Right ventricle myocardium superior (tissue), 1 donor: ENCODE measurements at regions not wholly inside any gene's neighbourhood (a gene's known extent, or its start where the extent isn't known, plus 50 kb on each side); places are given as distances from the start of the nearest gene placed in this dataset.
A peak's percentile ranks its signal among the peaks of the same experiment; 100 is the strongest.

Source experiments
- ATAC-seq: fragments of 200-7000 bp; cut with Tn5 transposase; one replicate; pipeline ENCODE4 v1.9.1; 2020; ENCODE audit warnings: mild to moderate bottlenecking; ENCODE audit not compliant: poor library complexity
- DNase-seq: peaks from one replicate; pipeline ENCODE4 v3.0.0-alpha.2; 2020
- intact Hi-C: fragments of 100-400 bp; cut with DNase I; formaldehyde crosslinking; loops from one replicate; pipeline ENCODE4 v1.11.2; 2022
- donor health status: DM: no; HTN: yes; CAD: no; lungs with severe emphysema.

DNA sequence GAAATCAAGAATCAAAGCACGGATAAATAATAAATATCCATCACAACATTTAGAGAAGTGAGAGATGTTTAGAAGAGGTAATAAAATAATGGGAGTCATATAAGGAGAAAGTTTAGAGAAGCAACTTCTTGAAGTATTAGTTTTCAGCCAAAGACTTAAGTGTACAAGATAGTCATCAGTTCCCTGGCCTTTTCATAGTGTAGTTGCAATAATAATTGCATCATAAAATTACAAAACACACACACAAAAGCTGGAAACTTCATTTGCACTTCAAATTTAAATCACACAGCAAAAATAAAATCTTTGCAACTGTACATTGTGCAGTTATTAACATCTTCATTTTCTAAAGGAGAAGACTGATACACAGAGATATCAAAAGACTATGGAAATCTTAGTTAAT lies 319.1 kb upstream of the RGMB start:
- intact Hi-C loops: no loop called here
- peak; percentile 67 for ATAC-seq
- DNase-seq: no peak

DNA sequence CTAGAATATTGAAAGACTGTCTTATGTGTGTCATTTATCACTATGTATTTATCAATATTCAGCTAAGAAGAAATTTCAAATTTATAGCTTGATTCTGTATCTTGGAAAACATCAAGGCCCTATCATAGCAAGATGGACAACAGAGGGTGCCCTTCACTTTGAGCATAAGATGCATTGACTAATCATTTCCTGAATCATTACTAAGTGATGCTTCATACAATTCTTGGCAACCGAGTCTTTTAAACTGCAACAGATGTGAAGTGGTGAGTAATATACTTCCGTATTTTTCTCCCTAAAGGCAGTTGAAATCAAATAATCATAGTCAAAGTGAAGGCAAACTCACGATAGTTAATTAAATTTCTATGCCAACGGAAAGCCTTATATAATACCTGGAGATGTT lies 318.6 kb upstream of the RGMB start:
- intact Hi-C loops: no loop called here
- no peak for DNase-seq
- peak; percentile 60 for ATAC-seq

DNA sequence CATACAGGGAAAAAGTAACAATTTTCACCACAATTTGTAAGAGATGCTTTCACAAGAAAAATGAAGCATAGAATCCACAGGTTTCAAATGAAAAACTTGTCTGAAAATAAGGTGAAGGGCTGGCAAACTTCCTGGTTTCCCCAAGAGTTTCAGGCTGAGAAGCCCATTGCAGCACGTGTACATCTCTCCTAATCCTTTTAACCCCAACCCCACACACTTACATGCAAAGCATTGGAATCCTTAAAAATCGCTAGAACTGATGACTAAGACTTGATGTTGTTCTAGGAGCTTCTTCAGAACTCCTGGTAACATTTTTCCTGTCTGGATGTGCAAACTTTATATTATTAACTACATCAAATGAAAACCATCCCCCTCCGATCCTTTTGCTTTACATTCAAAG lies 317.8 kb upstream of the RGMB start:
- intact Hi-C loops: no loop called here
- no peak for ATAC-seq
- no peak for DNase-seq

DNA sequence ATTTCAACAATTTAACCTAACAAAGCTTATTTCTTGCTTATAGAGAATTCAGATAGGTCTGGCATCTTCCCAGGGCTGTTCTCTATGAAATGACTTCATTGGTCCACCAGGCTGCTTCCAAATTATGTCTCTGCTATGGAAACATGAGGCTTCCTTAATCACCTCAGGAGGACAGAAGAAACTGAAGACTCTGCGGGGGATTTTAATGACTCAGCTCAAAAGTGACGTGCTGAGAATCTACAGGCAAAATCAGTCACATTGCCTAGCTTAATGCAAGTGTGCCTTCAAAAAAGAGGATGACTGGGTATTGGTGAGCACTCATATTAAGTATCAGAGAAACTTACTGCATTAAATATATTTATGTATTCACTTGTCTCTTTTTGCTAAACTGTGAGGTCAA lies 315.5 kb upstream of the RGMB start:
- ATAC-seq: no peak
- no peak for DNase-seq
- intact Hi-C loops: no loop called here

DNA sequence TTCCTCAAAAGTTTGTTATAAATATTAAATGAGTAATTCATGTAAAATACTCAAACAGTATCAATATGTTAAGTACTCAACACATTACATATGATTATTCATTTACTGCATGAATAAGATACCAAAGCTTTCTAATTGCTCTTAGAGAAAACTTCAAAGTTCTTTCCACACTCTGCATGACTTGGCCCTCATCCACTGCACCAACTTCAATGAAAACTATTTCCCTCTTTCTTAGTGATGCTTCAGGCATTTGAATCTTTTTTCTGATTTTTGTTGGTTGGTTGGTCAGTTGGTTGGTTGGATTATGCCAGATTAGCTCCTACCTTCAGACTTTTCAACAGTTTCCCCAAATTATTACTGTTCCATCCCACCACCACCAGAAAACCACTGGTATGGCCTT lies 314.7 kb upstream of the RGMB start:
- intact Hi-C loops: no loop called here
- ATAC-seq (no peak), DNase-seq (no peak)

DNA sequence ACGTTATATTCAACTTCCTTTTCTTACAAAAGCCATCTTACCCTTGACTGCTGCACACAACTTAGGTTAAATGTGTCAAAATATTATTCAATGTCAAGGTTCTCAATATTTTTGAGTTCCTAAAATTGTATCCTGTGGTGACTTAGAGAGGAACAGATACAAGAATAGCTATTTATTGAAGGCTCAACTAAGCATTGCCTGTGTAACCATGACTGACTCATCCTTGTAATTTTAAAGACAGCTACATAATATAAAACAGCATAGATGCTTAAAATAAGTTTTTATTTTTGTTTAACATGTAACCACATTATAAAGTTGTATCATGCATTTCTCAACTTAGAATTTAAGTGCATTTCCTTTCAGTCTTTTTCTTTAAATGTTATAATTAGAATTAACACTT lies 312.9 kb upstream of the RGMB start:
- no peak for DNase-seq
- intact Hi-C loops: no loop called here
- ATAC-seq: no peak

DNA sequence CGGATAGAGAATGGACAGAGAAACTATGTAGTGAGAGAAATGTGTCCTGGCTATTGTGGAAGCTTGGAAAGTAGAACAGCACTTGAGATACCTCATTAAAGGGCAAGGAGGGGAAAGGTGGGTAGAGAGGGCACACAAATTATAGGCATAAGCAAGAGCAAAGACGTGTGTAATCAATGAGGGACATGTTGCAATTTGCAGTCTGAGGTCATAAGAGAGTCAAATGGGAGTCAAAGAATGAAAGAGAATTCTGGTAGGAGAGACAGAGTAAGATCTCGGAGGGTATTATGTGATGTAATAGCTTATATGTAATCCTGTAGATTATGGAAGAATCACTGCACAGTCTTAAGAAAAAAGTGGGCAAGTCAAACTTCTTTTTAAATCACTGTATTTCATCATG lies 312.0 kb upstream of the RGMB start:
- DNase-seq (no peak), ATAC-seq (no peak)
- intact Hi-C loops: no loop called here

DNA sequence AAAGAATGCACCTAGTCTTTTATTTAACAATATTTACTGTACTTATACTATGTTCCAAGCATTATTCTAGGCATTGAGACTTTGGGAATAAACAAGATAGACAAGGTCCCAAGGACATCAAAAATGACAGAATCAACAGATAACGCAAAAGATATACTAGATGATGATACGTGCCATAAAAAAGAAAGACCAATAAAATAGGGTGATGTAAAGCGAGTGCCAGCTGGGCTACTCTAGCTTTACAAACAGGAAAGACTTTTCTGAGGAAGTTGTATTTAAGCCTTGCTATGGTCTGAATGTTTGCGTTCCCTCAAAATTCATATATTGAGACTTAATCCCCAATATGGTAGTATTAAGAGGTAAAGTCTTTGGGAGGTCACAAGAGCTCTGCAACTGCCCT lies 310.2 kb upstream of the RGMB start:
- ATAC-seq (no peak), DNase-seq (no peak)
- intact Hi-C loops: no loop called here

DNA sequence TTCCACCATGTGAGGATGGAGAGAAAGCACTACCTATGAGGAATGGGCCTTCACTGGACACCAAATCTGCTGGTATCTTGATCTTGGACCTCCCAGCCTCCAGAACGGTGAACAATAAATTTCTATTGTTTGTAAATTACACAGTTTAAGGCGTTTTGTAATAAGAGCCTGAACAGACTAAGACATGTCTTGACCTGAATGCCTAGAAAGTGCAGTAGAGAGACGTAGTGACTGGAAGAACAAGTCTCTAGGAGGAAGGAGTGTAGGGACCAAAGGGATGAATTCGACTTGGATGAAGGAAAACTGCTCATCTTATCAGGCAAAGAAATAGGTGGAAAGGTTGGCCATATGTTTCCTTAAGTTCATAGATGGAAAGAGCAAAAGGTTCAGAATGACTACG lies 309.8 kb upstream of the RGMB start:
- intact Hi-C loops: no loop called here
- ATAC-seq (no peak), DNase-seq (no peak)

DNA sequence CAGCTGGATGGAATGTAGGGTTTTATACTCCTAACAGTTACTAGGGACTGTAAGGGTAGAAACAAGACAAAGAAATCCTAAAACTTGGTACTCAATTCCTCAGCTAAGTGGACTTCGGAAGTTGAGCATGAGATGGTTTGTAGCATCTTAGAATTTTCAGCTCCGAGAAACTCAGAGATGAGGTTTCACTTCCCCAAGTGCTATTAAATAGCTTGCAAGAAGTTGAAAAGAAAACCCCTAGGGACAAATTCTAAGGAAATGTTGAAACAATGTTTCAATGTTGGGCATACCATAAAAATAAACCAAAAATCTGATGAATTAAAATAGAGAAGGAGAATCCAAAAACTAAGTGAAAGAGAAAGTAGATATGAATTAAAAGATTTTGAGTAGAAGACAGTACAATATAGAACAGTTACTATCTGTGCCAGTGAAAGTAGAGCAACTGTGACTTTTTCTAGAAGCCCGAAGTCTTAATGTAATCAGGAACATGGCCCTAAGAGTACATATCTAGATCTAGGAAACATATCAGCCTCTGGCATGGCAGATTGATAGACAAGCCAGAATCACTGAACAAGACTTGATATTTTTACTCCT lies 308.6 kb upstream of the RGMB start:
- no peak for DNase-seq
- ATAC-seq: no peak
- intact Hi-C loops: no loop called here

DNA sequence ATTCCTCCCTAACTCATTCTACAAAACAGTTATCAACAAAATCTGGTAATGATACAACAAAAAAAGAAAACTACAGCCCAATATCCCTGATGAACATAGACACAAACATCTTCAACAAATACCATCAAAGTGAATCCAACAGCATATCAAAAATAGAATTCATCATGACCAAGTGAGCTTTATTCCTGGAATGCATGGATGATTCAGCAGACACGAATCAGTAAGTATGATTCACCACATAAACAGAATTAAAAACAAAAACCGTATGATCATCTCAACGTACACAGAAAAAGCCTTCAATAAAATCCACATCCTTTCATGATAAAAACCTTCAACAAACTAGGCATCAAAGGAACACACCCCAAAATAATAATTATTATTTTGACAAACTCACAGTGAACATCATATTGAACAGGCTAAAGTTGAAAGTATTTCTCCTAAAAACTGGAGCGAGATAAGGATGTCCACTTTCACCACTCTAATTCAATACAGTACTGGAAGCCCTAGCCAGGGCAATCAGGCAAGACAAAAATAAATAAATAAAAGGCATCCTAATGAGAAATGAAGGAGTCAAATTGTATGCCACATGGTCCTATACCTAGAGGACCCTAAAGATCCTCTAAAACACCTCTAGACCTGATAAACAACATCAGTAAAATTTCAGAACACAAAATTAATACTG lies 305.1 kb upstream of the RGMB start:
- ATAC-seq (no peak), DNase-seq (no peak)
- intact Hi-C loops: no loop called here

DNA sequence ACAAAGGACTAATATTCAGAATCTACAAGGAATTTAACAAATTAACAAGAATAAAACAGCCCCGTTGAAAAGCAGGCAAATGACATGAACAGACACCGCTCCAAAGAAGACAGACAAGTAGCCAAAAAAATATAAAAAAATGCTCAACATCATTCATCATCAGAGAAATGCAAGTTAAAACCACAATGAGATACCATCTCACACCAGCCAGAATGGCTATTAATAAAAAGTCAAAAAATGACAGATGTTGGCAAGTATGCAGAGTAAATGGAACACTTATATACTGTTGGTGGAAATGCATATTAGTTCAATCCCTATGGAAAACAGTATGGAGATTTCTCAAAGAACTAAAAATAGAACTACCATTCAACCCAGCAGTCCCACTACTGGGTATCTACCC lies 302.7 kb upstream of the RGMB start:
- no peak for DNase-seq
- intact Hi-C loops: no loop called here
- no peak for ATAC-seq

DNA sequence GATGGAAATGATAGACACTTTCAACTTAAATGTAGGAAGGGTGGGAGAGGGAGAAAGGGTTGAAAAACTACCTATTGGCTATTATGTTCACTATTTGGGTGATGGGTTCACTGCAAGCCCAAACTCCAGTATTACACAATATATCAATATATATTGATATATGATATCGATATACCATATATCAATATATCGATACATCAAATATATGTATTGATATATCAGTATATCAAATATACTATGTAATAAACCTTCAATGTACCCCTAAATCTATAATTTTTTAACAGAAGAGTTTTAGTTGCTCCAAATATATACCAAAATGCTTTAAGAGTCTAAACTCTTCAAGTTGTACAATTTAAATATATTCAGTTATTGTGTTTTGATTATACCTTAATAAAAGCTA lies 302.0 kb upstream of the RGMB start:
- intact Hi-C loops: no loop called here
- DNase-seq (no peak), ATAC-seq (no peak)

DNA sequence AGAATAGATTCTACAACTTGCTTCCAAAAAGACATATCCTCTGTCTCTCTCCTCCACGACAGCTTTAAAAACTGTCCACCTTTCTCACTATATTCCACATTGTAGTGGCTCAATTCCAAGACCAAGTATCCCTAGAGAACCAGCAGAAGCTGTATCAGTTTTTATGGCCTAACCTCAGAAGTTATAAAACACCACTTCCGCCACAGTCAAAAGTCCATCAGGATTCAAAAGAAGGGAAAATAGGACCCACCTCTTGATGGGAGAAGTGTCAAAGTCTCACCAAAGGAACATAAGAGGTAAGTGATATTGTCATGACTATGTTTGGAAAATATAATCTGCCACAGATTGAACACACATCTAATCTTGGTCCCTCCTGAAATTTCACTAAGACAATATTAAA lies 299.2 kb upstream of the RGMB start:
- DNase-seq: no peak
- ATAC-seq: no peak
- intact Hi-C loops: no loop called here

DNA sequence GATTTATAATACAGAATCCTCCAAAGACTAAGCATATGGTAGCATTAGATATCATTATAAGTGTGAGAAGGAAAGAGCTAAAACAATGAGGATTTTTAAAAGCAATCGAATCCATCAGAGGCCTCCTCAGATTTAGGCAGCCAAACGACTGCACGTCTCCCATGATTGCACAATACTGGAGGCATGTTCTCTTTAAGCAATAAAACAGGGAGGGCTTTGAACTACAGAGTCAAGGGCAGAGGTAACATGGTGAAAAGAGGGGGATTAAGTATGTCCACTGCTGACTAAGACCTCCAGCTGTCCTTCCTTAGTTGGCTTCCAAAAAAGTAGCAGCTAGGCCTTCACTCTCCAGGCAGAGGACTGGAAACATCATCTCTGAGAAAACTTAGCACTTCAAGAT lies 298.7 kb upstream of the RGMB start:
- DNase-seq: no peak
- intact Hi-C loops: no loop called here
- no peak for ATAC-seq

DNA sequence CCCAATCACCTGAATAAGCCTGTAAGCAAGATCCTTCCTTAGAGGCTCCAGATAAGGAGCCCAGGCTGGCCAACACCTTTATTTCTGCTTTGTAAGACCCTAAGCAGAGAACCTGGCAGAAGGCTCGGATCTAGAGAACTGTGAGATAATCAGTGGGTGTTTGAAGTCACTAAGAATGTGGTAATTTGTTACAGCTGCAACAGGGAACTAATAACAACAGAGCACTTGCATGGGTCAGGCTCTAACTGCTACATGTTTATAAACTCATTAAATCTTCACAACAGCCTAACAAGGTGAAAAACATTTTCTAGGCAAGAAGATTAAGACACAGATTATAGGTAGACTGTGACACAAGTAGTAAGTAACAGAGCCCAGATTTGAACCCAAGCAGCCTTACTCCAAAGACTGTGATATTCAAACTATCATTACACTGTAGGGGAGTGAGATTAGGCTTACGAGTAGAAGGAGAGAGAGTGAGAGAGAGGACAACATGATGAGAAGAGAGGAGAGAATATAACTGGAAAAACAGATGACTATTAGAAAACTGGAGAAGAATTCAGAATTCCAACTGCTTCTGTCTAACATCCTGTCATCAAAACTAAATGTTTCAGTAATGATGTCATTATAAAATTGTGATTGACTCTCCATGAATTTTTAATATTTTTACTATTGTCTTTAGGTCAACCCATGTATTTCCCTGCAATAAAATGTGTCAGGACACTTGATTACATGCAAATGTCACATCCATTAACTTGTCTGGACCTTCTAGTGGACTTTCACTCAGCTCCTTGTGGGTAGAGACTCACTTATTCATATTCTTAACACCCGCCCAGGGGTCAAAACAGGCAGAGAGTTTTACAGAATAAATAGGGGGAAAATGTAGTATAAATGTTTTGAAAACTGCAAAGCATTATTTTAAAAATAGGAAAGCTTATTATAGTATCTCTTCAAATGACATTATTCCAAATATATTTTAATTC lies 290.9 kb upstream of the RGMB start:
- no peak for DNase-seq
- intact Hi-C loops: no loop called here
- no peak for ATAC-seq

DNA sequence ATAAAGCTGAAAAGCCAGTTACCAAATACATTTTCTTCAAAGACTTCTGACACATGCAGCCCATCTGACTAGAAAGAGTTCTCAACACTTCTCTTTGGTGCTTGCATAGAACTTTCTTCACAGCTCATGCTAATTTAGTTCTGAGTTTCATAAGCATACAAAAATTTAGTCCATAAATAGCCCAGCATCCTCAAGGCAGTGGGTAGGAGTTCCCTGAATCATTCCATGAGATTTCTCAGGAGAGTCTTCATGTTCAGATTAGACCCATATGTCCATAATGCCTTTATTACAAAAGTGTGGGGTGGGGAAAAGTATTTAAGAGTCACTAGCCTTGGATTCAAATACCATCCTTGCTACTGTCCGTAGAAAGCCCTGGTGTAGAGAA lies 290.2 kb upstream of the RGMB start:
- ATAC-seq (no peak), DNase-seq (no peak)
- intact Hi-C loops: no loop called here

DNA sequence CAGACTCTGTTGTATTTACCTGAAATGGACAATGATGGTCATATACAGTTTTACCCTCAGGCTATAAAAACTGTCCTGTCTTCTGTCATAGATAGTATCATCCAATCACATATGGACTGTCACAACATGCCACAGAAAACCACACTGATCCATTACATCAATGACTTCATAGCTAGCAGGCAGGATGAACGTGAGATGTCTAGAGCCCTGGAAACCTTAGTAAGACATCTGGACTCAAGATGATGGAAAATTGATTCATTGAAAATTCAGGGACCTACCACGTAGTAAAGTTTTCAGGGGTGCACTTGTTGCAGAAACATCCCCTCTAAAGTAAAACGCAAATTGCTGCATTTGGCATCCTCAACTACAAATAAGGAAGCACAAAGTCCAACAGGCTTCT lies 284.4 kb upstream of the RGMB start:
- intact Hi-C loops: no loop called here
- DNase-seq (no peak), ATAC-seq (no peak)

DNA sequence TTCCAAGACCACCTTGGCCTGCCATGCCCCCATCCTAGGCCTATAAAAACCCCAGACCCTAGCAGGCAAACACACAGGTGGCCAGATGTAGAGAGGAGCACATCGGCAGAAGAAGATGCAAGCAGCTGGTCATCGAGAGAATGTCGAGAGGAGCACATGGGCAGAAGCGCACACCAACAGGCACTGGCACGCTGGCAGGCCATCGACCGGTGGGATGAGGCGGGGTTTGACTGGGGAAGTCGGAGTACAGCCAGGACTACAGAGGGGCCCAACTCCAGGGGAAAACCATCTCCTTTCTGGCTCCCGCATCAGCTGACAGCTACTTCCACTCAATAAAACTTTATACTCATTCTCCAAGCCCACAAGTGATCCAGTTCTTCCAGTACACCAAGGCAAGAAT lies 283.1 kb upstream of the RGMB start:
- no peak for ATAC-seq
- intact Hi-C loops: no loop called here
- no peak for DNase-seq

DNA sequence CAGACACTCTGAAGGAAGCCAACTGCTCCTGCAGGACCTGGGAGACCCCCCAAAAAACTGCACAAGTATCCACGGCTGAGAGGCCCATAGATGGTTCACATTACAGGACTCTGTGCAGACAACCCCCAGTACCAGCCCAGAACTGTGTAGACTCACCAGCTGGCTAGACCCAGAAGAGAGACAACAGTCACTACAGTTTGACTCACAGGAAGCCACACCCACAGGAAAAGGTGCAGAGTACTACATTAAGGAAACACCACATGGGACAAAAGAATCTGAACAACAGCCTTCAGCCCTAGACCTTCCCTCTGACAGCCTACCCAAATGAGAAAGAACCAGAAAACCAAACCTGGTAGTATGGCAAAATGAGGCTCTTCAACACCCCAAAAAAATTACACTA lies 281.2 kb upstream of the RGMB start:
- intact Hi-C loops: no loop called here
- ATAC-seq: no peak
- DNase-seq: no peak
